B cell (primary cell): ENCODE measurements at regions not wholly inside any gene's neighbourhood (a gene's known extent, or its start where the extent isn't known, plus 50 kb on each side); places are given as distances from the start of the nearest gene placed in this dataset.

Experiments
- ATAC-seq: fragments of 200-7000 bp; cut with Tn5 transposase; one replicate; pipeline ENCODE4 v1.10.0; 2021; ENCODE audit warnings: low read depth, mild to moderate bottlenecking, moderate number of reproducible peaks, moderate library complexity
- CTCF ChIA-PET: fragments of 350-600 bp; sonication (Branson Sonifier 250); formaldehyde crosslinking; loops from one replicate; lab custom pipeline; 2021; ENCODE audit warnings: antibody characterized with exemption, inconsistent platforms; lab: Charles Lee
- POLR2A ChIA-PET: fragments of 350-600 bp; sonication (Branson Sonifier 250); formaldehyde crosslinking; loops from one replicate; lab custom pipeline; 2021; ENCODE audit warnings: antibody characterized with exemption; lab: Charles Lee
- DNase-seq: peaks from one replicate; pipeline ENCODE4 v3.0.0; 2013
- H2AFZ ChIP-seq: 2 replicates; pipeline ENCODE4 v1.6.1; 2012; ENCODE audit warnings: mild to moderate bottlenecking, low read depth, low read length; ENCODE audit not compliant: insufficient read depth, poor library complexity, severe bottlenecking
- H3K27ac ChIP-seq, 2 donors: 1 replicate in 1 of 2; 2 replicates in 1 of 2; pipeline ENCODE4 v1.5.1; 2012 to 2013; ENCODE audit warnings: low read length in 2 of 2, mild to moderate bottlenecking in 2 of 2, moderate library complexity in 1 of 2
- H3K27me3 ChIP-seq, 4 experiments: fragments of 200-600 bp in 1 of 4; sonication (generic) in 1 of 4; replicated peaks in 1 of 4; 1 replicate in 2 of 4; 2 replicates in 2 of 4; pipeline versions ENCODE4 v1.6.1 to v1.7.0; 2013 to 2016; ENCODE audit warnings: low read length in 3 of 4, mild to moderate bottlenecking in 2 of 4, mixed read lengths in 1 of 4, moderate library complexity in 1 of 4; ENCODE audit not compliant: insufficient read depth in 4 of 4, control insufficient read depth in 3 of 4; ENCODE audit errors: control extremely low read depth in 1 of 4
- H3K36me3 ChIP-seq, 2 experiments: replicated peaks in 1 of 2; 1 replicate in 1 of 2; 2 replicates in 1 of 2; pipeline versions ENCODE4 v1.6.1 to v1.7.1; 2013; ENCODE audit warnings: low read length in 1 of 2; ENCODE audit not compliant: insufficient read depth in 2 of 2, control insufficient read depth in 1 of 2; ENCODE audit errors: control extremely low read depth in 1 of 2, extremely low read depth in 1 of 2
- H3K4me1 ChIP-seq, 2 donors: fragments of 200-600 bp in 1 of 2; sonication (generic) in 1 of 2; 1 replicate in 1 of 2; 2 replicates in 1 of 2; pipeline versions ENCODE4 v1.5.1 to v1.6.1; 2013 to 2017; ENCODE audit warnings: low read length in 2 of 2; ENCODE audit not compliant: control insufficient read depth in 2 of 2, insufficient read depth in 2 of 2
- H3K4me2 ChIP-seq: replicated peaks from 2 replicates; pipeline ENCODE3; 2012; ENCODE audit warnings: mild to moderate bottlenecking, low read depth, low read length; ENCODE audit not compliant: poor library complexity, severe bottlenecking
- H3K4me3 ChIP-seq, 5 experiments: fragments of 200-600 bp in 1 of 5; sonication (generic) in 1 of 5; 1 replicate in 3 of 5; 2 replicates in 2 of 5; pipeline versions ENCODE4 v1.5.1 to v1.7.0; 2011 to 2016; ENCODE audit warnings: low read length in 4 of 5, mild to moderate bottlenecking in 4 of 5, low read depth in 2 of 5, control low read depth in 1 of 5, moderate library complexity in 1 of 5; ENCODE audit not compliant: insufficient read depth in 1 of 5; ENCODE audit errors: control extremely low read depth in 1 of 5, extremely low read depth in 1 of 5
- H3K79me2 ChIP-seq: fragments of 200-600 bp; sonication (generic); one replicate; pipeline ENCODE4 v1.6.0; 2016; ENCODE audit warnings: low read length; ENCODE audit not compliant: control insufficient read depth, insufficient read depth
- H3K9ac ChIP-seq: fragments of 200-600 bp; sonication (generic); 2 replicates; pipeline ENCODE4 v1.6.1; 2017; ENCODE audit warnings: mild to moderate bottlenecking, low read length, moderate library complexity
- H3K9me3 ChIP-seq, 3 donors: one replicate each; pipeline versions ENCODE4 v1.6.1 to v1.7.1; 2013; ENCODE audit warnings: low read length in 2 of 3; ENCODE audit not compliant: control insufficient read depth in 2 of 3, insufficient read depth in 1 of 3; ENCODE audit errors: control extremely low read depth in 1 of 3
- H4K20me1 ChIP-seq: 2 replicates; pipeline ENCODE4 v1.6.0; 2012; ENCODE audit warnings: mild to moderate bottlenecking, low read length; ENCODE audit not compliant: insufficient read depth, control insufficient read depth, poor library complexity, severe bottlenecking
- H3K27ac Mint-ChIP-seq: one replicate; pipeline ENCODE4 v1.8.0; 2021; ENCODE audit warnings: mixed read lengths
- H3K27me3 Mint-ChIP-seq: one replicate; pipeline ENCODE4 v1.8.0; 2021; ENCODE audit warnings: mixed read lengths
- H3K4me1 Mint-ChIP-seq: one replicate; pipeline ENCODE4 v1.8.0; 2021; ENCODE audit warnings: mixed read lengths
- H3K4me3 Mint-ChIP-seq: one replicate; pipeline ENCODE4 v1.8.0; 2021; ENCODE audit warnings: mixed read lengths
- H3K9me3 Mint-ChIP-seq: one replicate; pipeline ENCODE4 v1.8.0; 2022; ENCODE audit warnings: mixed read lengths; ENCODE audit not compliant: insufficient read depth
- CTCF ChIP-seq: fragments of 200-600 bp; IDR thresholded peaks from one replicate; pipeline ENCODE4 v1.8.0; 2022; ENCODE audit warnings: antibody characterized with exemption, mild to moderate bottlenecking
- EZH2 ChIP-seq: IDR thresholded peaks from 2 replicates; pipeline ENCODE4 v1.6.1; 2012; ENCODE audit warnings: borderline replicate concordance, low read depth, mild to moderate bottlenecking, moderate library complexity, low read length; ENCODE audit not compliant: insufficient read depth, poor library complexity, severe bottlenecking
- WGBS: methylation state at CpG from one replicate; pipeline ENCODE4 v1.1.5; 2013; ENCODE audit warnings: missing lambda C conversion rate; ENCODE audit not compliant: insufficient coverage; 5-methylcytosine and 5-hydroxymethylcytosine counted together
- intact Hi-C: fragments of 100-400 bp; cut with micrococcal nuclease; formaldehyde crosslinking; loops from one replicate; pipeline ENCODE4 v1.10.0; 2022

GRCh38 chr12:45565590-45565989, 163.9 kb upstream of the ARID2 start:
- POLR2A ChIA-PET, result no interaction called here
- H3K4me3 Mint-ChIP-seq, result no peak overlapping the region

GRCh38 chr12:45566257-45566656, 163.2 kb upstream of the ARID2 start:
- Histone ChIP-seq H3K79me2 (no peaks in the 10 kb centered on the region), H3K4me1 (no peaks in the 10 kb centered on the region), H3K4me3 (no peak overlapping the region), H3K9me3 (peaks cover 0 to 6% (median 0%) of the 10 kb centered on the region in 3 donors), H3K27ac (no peak overlapping the region), H3K9ac (no peak overlapping the region), H4K20me1 (no peaks in the 10 kb centered on the region), H3K27me3 (no peaks in the 10 kb centered on the region), H3K36me3 (no peaks in the 10 kb centered on the region), H3K4me2 (no peak overlapping the region), H2AFZ (no peak overlapping the region)
- no peaks in the 10 kb centered on the region for H3K9me3 Mint-ChIP-seq
- peaks cover 3% of the 10 kb centered on the region for H3K27me3 Mint-ChIP-seq
- WGBS, result 100% methylated on average over 2 of the region's 2 CpGs
- ChIA-PET CTCF (interaction anchor here (0.5 to 1.8 kb wide), 3 partner anchors 22 to 179 kb away, joined by 3 to 7 read pairs (median 4); no protein-coding TSS in a partner anchor), POLR2A (no interaction called here)
- intact Hi-C loops, result no loop called here
- no peak overlapping the region for H3K4me3 Mint-ChIP-seq
- H3K27ac Mint-ChIP-seq, result no peak overlapping the region
- H3K4me1 Mint-ChIP-seq, result no peaks in the 10 kb centered on the region
- no peak for ATAC-seq
- TF ChIP-seq CTCF (no peak), EZH2 (no peak)
- no peak for DNase-seq

More at GRCh38 chr12:45565590-45565989, 163.9 kb upstream of the ARID2 start:
- no peaks in the 10 kb centered on the region for H3K9me3 Mint-ChIP-seq
- H3K36me3 ChIP-seq, result no peaks in the 10 kb centered on the region
- H3K27me3 Mint-ChIP-seq, result peaks cover 3% of the 10 kb centered on the region
- H3K4me1 ChIP-seq, result no peaks in the 10 kb centered on the region
- no peak for DNase-seq
- intact Hi-C loops, result no loop called here
- H3K4me2 ChIP-seq, result no peak overlapping the region
- no peak overlapping the region for H3K27ac ChIP-seq
- H3K4me3 ChIP-seq, result no peak overlapping the region
- no peak for TF ChIP-seq CTCF
- TF ChIP-seq EZH2, result no peak
- no peak for ATAC-seq
- H3K27ac Mint-ChIP-seq, result no peak overlapping the region
- peaks cover 0 to 6% (median 0%) of the 10 kb centered on the region in 3 donors for H3K9me3 ChIP-seq
- no peaks in the 10 kb centered on the region for H3K79me2 ChIP-seq
- H3K9ac ChIP-seq, result no peak overlapping the region
- no peaks in the 10 kb centered on the region for H4K20me1 ChIP-seq
- no peak overlapping the region for H2AFZ ChIP-seq
- H3K4me1 Mint-ChIP-seq, result no peaks in the 10 kb centered on the region
- no peaks in the 10 kb centered on the region for H3K27me3 ChIP-seq
- CTCF ChIA-PET, result interaction anchor here (1.3 kb wide), 1 partner anchor 25 kb away, joined by 3 read pairs; no protein-coding TSS in a partner anchor
